ENCODE measurements at regions not wholly inside any gene's neighbourhood (a gene's known extent, or its start where the extent isn't known, plus 50 kb on each side); places are given as distances from the start of the nearest gene placed in this dataset.

DNA sequence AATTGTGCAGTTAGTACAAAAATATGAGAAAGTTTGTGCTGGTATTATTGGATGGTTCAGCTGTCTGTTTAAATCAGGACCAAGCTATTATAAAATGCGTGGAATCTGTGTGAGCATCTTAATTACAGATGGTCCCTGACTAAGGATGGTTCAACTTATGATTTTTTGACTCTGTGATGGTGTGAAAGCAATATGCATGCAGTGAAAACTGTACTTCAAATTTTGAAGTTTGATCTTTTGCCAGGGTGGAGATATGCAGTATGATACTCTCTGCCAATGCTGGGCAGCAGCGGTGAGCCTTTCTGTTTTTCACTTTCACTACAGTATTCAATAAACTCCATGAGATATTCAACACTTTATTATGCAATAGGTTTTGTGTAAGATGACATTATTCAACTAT, 189.3 kb downstream of the CHST1 start:
- ATAC-seq, result no peak
- no peak for TF ChIP-seq TOX (CRISPR knock-in tag; IDR thresholded peaks at IDR 0.05; ENCODE audit: borderline replicate concordance)

DNA sequence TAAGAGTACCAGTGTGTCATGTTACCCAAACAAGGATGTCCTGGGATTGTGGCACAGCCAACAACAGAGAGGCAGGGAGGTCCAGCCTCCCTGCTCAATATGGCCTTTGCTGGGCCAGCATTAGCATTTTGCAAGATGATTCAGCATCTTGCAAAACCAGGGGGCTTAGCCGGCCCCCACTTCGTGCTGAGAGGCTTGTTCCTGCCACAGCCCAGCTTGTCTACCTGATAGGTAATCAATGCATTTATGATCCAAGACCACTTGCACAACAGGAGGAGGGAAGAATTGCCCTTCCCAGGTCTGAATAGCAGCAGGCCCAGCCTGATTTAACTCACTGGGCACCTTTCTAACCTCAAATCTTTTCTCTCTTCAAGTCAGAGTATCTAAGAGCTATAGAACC, 189.0 kb upstream of the SYT13 start:
- ATAC-seq, result no peak
- no peak for TF ChIP-seq ZNF565 (CRISPR knock-in tag; conservative IDR thresholded peaks at IDR 0.05; ENCODE audit: low read depth)
- no peak for TF ChIP-seq ISL1 (CRISPR knock-in tag; IDR thresholded peaks at IDR 0.05)
- no peak for TF ChIP-seq ZNF70 (CRISPR knock-in tag; IDR thresholded peaks at IDR 0.05)

DNA sequence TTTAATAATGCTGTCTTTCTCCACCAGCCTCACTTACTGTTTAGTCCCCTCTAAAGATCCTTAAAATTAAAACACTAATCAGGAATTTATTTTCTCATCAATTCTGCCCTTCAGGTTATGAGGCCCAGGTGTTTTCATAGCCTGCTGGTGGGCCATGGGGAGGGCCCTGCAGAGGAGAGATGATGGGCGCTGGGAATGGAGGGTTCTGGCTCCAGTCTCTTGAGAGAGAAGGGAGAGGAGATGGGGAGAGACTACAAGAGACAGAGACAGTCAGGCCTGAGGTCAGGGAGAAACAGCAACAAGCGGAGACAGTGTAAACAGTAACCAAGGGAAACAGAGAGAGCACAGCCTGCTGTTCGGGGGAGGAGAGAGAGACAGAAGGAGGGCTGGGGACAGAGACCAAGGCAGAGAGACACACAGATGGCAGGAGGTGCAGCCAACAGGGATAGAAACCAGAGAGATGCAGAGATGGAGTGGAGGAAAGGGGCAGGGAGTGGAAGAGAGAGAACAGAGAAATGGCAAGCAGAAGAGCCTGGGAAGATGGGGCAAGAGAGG, 187.3 kb upstream of the SYT13 start:
- TF ChIP-seq ZNF70 (CRISPR knock-in tag; IDR thresholded peaks at IDR 0.05) (no peak), BACH2 (CRISPR knock-in tag; IDR thresholded peaks at IDR 0.05; ENCODE audit: borderline replicate concordance) (no peak), SNAI2 (CRISPR knock-in tag; IDR thresholded peaks at IDR 0.05) (no peak), ISL1 (CRISPR knock-in tag; IDR thresholded peaks at IDR 0.05) (no peak), CSDC2 (CRISPR knock-in tag; IDR thresholded peaks at IDR 0.05) (no peak)
- ATAC-seq, result no peak

DNA sequence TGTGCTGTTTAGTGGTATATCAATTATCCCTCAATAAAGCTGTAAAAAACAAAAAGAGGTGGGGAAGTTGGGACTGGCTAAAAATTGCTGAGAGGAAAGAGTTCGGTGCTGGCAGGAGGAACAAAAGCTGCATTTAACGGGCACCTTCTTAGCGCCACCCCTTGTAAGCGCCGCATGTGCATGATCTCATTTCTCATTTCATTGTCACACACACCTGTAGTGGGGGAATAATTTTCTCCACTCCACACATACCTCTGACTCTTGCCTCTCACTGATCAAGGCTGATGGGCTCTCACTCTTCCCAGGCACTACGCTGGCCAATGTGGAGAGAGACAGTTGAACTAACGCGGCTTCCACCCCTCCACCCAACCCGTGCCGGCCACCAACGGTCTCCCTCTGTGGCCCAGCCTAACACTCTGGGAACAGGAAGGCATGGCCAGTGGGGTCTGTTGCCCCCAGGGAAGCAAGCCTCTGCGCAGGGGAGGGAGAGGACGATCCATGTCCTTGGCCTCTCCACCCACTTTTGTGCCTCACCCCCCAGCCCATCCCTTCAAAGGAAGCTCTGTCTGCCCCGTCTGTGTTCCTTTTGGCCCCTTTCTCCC, 186.7 kb upstream of the SYT13 start:
- ATAC-seq, result no peak

DNA sequence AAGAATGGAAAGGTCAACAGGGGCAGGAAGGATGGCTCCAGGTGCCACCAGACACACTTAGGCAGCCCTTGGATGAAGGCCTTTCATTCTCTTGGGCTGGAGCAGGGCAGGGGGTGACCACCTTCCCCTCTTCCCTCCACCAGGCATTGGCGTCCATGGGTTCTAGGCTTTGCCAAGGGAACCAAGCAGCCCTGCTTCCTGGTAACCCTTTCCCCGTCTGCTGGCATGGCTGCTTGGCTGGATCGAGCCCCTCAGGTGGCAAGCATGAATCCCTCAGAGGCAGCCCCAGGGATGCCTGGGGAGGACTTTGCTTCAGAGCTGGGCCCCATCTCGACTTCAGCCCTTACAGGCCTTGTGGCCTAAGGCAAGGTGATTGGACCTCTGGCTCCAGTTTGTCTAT, 185.1 kb upstream of the SYT13 start:
- ATAC-seq, result no peak
- TF ChIP-seq ZNF565 (CRISPR knock-in tag; conservative IDR thresholded peaks at IDR 0.05; ENCODE audit: low read depth) (no peak), ZC3H10 (CRISPR knock-in tag; IDR thresholded peaks at IDR 0.05) (no peak)
- TF ChIP-seq, protein P1, sequence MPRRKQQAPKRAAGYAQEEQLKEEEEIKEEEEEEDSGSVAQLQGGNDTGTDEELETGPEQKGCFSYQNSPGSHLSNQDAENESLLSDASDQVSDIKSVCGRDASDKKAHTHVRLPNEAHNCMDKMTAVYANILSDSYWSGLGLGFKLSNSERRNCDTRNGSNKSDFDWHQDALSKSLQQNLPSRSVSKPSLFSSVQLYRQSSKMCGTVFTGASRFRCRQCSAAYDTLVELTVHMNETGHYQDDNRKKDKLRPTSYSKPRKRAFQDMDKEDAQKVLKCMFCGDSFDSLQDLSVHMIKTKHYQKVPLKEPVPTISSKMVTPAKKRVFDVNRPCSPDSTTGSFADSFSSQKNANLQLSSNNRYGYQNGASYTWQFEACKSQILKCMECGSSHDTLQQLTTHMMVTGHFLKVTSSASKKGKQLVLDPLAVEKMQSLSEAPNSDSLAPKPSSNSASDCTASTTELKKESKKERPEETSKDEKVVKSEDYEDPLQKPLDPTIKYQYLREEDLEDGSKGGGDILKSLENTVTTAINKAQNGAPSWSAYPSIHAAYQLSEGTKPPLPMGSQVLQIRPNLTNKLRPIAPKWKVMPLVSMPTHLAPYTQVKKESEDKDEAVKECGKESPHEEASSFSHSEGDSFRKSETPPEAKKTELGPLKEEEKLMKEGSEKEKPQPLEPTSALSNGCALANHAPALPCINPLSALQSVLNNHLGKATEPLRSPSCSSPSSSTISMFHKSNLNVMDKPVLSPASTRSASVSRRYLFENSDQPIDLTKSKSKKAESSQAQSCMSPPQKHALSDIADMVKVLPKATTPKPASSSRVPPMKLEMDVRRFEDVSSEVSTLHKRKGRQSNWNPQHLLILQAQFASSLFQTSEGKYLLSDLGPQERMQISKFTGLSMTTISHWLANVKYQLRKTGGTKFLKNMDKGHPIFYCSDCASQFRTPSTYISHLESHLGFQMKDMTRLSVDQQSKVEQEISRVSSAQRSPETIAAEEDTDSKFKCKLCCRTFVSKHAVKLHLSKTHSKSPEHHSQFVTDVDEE (CRISPR knock-in tag; IDR thresholded peaks at IDR 0.05), result no peak
- TF ChIP-seq, protein P2, sequence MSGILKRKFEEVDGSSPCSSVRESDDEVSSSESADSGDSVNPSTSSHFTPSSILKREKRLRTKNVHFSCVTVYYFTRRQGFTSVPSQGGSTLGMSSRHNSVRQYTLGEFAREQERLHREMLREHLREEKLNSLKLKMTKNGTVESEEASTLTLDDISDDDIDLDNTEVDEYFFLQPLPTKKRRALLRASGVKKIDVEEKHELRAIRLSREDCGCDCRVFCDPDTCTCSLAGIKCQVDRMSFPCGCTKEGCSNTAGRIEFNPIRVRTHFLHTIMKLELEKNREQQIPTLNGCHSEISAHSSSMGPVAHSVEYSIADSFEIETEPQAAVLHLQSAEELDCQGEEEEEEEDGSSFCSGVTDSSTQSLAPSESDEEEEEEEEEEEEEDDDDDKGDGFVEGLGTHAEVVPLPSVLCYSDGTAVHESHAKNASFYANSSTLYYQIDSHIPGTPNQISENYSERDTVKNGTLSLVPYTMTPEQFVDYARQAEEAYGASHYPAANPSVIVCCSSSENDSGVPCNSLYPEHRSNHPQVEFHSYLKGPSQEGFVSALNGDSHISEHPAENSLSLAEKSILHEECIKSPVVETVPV (CRISPR knock-in tag; IDR thresholded peaks at IDR 0.05), result no peak

More for the DNA sequence above, 186.7 kb upstream of the SYT13 start:
- no peak for TF ChIP-seq GLIS3 (CRISPR knock-in tag; IDR thresholded peaks at IDR 0.05)
- TF ChIP-seq BACH2 (CRISPR knock-in tag; IDR thresholded peaks at IDR 0.05; ENCODE audit: borderline replicate concordance), result no peak
- TF ChIP-seq, protein P3, sequence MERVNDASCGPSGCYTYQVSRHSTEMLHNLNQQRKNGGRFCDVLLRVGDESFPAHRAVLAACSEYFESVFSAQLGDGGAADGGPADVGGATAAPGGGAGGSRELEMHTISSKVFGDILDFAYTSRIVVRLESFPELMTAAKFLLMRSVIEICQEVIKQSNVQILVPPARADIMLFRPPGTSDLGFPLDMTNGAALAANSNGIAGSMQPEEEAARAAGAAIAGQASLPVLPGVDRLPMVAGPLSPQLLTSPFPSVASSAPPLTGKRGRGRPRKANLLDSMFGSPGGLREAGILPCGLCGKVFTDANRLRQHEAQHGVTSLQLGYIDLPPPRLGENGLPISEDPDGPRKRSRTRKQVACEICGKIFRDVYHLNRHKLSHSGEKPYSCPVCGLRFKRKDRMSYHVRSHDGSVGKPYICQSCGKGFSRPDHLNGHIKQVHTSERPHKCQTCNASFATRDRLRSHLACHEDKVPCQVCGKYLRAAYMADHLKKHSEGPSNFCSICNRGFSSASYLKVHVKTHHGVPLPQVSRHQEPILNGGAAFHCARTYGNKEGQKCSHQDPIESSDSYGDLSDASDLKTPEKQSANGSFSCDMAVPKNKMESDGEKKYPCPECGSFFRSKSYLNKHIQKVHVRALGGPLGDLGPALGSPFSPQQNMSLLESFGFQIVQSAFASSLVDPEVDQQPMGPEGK (CRISPR knock-in tag; IDR thresholded peaks at IDR 0.05; ENCODE audit: borderline replicate concordance), result no peak
- no peak for TF ChIP-seq ZNF565 (CRISPR knock-in tag; conservative IDR thresholded peaks at IDR 0.05; ENCODE audit: low read depth)
- no peak for TF ChIP-seq ZFP30 (CRISPR knock-in tag; IDR thresholded peaks at IDR 0.05)
- TF ChIP-seq OSR1 (CRISPR knock-in tag; IDR thresholded peaks at IDR 0.05), result no peak
- no peak for TF ChIP-seq TCF4 (CRISPR knock-in tag; IDR thresholded peaks at IDR 0.05; ENCODE audit: borderline replicate concordance)
- no peak for TF ChIP-seq ARNTL (CRISPR knock-in tag; IDR thresholded peaks at IDR 0.05; ENCODE audit: borderline replicate concordance, low read depth)
- TF ChIP-seq, protein P4, sequence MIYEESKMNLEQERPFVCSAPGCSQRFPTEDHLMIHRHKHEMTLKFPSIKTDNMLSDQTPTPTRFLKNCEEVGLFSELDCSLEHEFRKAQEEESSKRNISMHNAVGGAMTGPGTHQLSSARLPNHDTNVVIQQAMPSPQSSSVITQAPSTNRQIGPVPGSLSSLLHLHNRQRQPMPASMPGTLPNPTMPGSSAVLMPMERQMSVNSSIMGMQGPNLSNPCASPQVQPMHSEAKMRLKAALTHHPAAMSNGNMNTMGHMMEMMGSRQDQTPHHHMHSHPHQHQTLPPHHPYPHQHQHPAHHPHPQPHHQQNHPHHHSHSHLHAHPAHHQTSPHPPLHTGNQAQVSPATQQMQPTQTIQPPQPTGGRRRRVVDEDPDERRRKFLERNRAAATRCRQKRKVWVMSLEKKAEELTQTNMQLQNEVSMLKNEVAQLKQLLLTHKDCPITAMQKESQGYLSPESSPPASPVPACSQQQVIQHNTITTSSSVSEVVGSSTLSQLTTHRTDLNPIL (CRISPR knock-in tag; IDR thresholded peaks at IDR 0.05; ENCODE audit: low read depth), result no peak
- no peak for TF ChIP-seq RARB (CRISPR knock-in tag; IDR thresholded peaks at IDR 0.05)
- TF ChIP-seq ZC3H10 (CRISPR knock-in tag; IDR thresholded peaks at IDR 0.05), result no peak
- TF ChIP-seq SNAI2 (CRISPR knock-in tag; IDR thresholded peaks at IDR 0.05), result no peak
- TF ChIP-seq ZFP3 (CRISPR knock-in tag; IDR thresholded peaks at IDR 0.05), result no peak
- no peak for TF ChIP-seq ZNF70 (CRISPR knock-in tag; IDR thresholded peaks at IDR 0.05)
- TF ChIP-seq, protein P2 (CRISPR knock-in tag; IDR thresholded peaks at IDR 0.05), result no peak
- TF ChIP-seq, protein P1 (CRISPR knock-in tag; IDR thresholded peaks at IDR 0.05), result no peak
- no peak for TF ChIP-seq CSDC2 (CRISPR knock-in tag; IDR thresholded peaks at IDR 0.05)
- TF ChIP-seq ISL1 (CRISPR knock-in tag; IDR thresholded peaks at IDR 0.05), result no peak
